CD4-positive, alpha-beta T cell treated with Interferon alpha-2 for 1 hour (primary cell): ENCODE measurements at regions not wholly inside any gene's neighbourhood (a gene's known extent, or its start where the extent isn't known, plus 50 kb on each side); places are given as distances from the start of the nearest gene placed in this dataset.

ENCODE experiments used
- DNase-seq, 2 donors: peaks; one replicate each; pipeline ENCODE4 v3.0.0-alpha.2; 2020 to 2022

DNA sequence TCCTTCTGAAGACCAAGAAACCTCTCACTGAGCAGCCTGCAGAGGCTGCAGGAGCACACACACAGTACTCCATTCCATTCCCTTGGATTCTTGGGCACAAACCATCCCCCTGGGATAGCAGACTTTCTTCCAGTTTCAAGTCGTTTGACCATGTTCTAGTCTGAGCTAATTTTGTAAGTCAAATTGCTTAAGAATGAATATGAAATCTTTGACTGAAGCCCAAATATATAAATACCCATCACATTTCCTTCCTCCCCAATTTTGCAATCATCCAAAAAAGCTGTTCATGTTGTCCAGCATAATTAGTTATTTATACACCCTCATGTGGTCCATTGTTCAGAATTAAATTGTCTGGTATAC, 231.2 kb upstream of the TPRG1 start:
- no peak for DNase-seq

- DNase-seq = peak in 1 of 2 donors; percentile 52
Measured at GRCh38 chr3:188941103-188941502, 230.7 kb upstream of the TPRG1 start.

DNA sequence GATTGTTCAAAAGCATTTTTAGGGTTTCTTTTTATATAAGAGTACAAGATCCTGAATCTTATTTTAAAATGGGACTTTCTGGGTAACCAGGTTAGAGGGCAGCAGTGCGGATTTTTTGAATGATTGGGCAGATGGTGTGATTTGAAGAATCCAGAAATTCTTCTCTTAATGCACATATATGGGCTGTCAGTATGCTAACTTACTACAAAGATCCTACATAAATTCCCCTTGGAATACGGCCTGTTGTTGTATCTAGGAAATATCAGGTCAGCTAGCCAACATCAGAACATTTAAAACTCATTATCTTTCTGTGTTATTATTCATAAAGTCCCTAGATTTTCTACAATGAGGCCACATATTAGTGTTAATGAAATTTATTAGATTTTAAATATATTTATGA, 229.6 kb upstream of the TPRG1 start:
- no peak for DNase-seq

GRCh38 chr3:188943591-188943990, 228.2 kb upstream of the TPRG1 start:
- no peak for DNase-seq

DNA sequence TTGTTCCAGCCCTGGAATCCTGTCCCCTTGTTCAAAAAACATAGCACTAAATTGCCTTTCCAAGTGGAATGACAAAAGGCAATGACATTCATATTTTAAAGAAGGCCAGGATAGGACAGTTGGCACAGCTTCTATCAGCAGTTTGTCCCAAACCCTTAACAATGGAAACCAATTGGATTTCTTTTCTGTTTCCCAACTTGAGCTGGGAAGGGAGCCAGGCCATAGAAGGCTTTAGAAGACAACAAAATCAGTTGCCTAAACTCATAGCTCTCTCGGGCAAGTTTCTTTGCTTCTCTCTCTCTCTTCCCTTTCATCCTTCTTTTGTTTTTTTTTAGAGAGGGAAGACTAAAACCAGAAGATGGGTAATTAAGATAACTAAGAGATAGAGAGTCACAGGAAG, 227.7 kb upstream of the TPRG1 start:
- DNase-seq = no peak

DNA sequence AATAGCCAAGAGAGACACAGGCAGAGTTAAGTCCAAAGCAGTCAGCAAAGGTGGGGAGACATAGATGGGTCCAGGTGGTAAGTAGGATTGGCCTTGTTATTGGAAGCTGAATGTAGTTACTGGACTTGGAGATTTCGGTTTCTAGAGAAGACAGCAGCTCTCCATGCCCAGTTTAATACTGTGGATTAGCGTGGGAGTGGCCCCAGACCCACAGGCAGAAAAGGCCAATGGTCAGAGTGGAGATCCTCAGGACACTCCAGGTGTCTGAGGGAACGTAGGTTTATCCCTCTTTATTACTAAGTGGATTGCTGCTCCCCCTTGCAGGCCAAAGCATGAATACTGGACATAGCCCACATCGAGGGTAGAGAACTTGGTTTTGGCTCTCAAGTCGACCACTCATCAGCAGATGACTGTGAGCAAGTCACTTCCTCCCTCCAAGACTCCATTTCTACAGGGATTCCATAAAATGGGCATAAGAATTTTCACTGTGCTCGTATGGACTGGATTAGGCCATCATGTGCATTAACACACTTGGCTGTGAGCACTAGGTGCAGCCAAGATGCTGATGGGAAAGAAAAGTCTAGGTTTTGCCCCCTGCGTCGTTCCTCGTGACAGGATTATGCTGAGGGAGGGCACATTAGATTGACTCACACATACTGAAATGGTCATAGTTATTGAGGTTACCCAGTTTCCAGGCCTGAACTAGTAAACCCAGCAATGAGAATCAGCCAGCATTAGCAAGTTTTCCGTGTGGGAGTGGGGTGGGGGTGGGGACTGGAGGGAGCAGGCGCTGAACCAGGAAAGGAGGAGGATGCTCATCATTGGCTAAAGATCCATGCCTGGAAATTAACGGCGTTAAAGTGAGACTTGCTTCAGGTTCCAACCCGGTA, 225.2 kb upstream of the TPRG1 start:
- DNase-seq = no peak

GRCh38 chr3:188947401-188948280, 224.1 kb upstream of the TPRG1 start:
- no peak for DNase-seq

GRCh38 chr3:188948281-188948996, 223.3 kb upstream of the TPRG1 start:
- no peak for DNase-seq

- peak in 1 of 2 donors; percentile 46 for DNase-seq
Measured at GRCh38 chr3:188948997-188949389, 222.8 kb upstream of the TPRG1 start.

GRCh38 chr3:188949456-188949855, 222.3 kb upstream of the TPRG1 start:
- DNase-seq = no peak

DNA sequence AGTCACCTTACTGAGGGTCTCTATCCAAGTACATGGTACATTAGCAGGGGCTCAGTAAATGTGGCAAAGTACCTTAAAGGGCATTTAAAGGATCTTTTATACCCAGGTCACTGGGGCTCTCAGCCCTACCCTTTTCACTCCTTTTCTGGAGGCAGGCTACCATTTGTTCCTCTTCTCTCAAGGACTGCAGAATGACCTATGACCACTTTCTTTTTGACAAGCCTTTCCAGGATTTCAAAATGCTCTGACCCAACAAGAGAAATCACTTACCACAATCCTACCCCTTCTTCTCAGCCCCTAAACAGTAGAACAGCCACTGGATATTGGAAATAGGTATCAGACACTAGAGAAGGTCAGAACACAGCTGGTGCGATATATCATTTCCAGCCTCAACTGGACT, 221.8 kb upstream of the TPRG1 start:
- no peak for DNase-seq

DNA sequence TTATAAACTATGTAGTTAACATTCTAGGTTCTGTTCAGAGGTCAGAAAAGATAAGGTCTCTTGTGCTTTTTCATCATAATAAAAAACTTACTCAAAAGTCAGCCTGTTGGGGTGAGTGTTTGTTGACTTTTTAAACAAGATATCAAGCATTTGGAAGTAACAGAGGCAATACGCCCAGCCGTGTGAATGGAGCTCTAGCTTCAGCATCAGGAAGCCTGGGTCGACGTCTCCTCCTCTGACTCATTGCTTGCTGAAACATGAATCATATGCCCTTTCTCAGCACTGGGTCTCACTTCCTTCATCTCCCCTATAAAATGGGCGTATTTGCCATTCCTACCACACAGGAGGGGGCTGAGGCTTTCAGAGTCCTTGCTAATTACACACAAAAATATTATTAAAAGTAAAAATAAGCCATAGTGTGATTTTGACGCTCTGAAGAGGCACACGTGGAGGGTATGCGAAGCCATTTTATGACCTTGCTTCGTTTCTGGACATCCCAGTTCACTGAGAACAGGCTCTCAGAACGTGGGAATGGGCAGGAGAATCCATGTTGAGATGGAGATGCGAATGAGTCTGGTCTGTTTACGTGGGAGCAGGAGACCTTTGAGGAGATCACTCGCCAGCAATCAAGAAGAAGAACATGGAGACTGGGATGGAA, 220.8 kb upstream of the TPRG1 start:
- DNase-seq = peak in 1 of 2 donors; percentile 58

DNA sequence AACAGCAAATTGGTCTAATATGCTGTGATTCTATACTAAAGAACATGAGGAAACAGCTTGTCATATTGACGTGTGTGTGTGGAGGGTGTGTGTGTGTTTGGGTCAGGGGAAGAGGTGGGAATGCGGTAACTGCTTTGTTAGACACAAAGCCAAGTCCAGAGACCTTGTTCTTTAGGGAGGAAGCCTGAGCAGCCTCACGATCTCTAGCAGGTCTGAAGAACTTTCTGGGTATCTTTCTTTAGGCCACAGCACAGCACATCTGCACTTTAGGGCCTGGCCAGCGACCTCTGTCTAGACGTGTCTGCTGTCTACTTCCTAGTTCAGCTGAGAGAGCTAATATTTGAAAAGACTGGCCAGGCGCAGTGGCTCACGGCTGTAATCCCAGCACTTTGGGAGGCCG, 220.0 kb upstream of the TPRG1 start:
- DNase-seq = no peak

DNA sequence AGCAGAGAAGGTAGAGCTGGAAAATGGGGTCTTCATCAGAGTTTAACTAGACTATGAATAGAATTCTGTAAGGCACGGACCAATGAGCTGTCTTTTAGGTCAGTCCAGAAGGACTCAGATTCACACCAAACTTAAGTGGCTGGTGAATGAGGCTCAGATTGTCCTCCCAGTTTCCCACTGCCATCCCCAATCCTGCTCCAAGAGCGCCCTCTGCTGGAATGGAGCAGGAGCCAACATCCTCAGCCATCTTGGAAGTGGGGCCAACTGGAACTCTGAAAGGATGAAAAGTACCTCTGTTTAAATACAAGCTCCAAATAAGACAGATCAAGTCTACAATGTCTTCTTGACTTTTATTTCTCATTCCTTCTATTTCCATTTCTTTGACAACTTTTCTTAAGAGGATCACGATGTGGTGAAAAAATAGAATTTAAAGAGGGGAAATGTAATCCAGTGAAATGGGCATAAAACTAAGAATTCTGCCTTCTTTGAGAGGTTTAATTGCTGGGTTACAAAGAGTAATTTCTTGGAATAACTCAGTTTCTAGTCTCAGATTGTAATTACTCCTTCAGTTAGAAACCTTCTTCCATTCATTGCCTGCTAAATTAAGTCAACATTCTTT, 217.1 kb upstream of the TPRG1 start:
- DNase-seq = peak; percentile 76 to 82

GRCh38 chr3:188955919-188956318, 215.9 kb upstream of the TPRG1 start:
- no peak for DNase-seq

- DNase-seq = peak in 1 of 2 donors; percentile 60
Measured at GRCh38 chr3:188956839-188957489, 214.8 kb upstream of the TPRG1 start.

DNA sequence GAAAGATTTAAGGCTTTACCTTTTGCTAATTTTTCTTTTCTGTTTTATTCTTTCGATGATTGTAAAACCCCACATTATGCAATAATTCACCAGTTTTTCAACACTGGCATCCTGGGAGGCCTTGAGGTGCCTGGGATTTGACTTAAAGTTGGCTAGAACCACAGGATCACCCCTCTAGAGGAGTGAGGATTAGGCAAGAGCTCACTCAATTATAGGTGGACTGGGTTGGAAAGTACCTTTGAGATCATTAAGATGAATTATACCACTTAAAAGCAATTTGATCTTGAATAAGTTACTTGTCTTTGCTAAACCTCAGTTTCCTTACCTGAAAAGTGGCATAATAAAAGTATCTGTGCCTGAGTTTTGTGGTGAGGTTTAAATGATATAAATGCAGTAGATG, 212.8 kb upstream of the TPRG1 start:
- no peak for DNase-seq

DNA sequence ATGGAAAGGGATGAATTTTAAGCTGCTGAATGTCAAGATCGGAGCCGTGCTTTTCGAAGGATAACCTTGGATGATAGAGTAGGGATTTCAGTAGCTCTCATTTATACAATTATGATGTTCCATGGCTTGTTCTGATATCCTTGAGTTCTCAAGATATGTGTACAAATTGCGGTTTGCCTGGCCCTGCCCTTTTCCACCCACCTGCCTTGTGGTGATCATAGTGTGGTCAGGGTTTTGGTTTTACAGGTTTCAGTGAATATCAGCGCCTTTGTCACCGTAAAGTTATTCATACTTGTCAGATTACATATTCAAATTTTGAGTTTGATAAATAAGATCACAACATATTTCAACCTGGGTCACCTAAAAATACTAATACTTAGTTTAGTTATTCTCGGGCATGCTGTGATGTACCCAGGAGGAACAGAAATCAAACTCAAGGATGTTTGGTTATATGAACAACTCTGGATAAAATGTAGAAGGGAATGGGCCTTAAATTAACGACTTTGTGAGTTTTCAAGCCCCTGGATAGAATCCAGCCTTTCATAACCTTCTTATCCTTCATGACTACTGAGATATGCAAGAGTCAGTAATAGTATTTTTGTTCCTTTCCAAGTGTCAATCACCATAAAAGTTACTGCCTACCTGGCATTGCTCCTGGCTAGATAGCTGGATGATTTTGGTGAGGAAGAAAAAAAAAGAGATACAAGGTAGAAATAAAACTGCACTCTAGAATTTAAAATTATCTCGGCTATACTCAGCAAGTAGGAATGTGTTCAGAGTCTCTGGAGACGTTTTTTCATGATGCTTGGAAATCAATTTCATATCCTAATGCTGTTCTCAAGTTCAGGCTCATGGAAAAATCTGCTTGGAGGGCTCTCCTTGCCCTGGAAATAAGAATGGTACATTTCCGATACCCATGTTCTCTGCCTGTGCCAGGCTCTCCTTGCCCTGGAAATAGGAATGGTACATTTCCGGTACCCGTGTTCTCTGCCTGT, 209.2 kb upstream of the TPRG1 start:
- DNase-seq = no peak

GRCh38 chr3:188964957-188965356, 206.8 kb upstream of the TPRG1 start:
- no peak for DNase-seq

DNA sequence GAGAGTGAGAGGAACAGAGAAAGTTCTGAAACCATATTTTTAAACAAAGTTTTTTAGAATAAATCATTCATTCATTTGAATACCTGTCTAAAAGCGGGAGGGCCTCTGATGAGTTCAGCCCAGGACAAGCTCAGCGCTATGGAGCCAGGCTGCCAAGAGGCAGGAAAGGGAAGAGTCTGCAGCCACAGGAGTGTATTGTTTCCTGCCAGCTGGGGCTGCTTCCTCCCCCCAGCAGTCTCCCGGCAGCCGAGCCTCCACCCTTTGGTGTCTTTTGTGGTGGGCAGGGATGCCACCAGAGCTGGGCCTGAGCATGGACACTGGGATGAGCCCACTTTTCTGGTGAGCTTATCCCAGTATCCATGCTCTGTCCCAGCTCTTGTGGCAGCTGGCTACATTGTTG, 199.5 kb upstream of the TPRG1 start:
- no peak for DNase-seq
